Nephron progenitor cell (in vitro differentiated cells): ENCODE measurements at regions not wholly inside any gene's neighbourhood (a gene's known extent, or its start where the extent isn't known, plus 50 kb on each side); places are given as distances from the start of the nearest gene placed in this dataset.
"Not testable (repeated sequence)": the region's sequence is repeated elsewhere in the genome, so short reads cannot be mapped to it uniquely, and the experiment has no call there.

Experiments used
- DNase-seq: peaks from one replicate; pipeline ENCODE4 v3.0.0; 2021
- H3K27ac Mint-ChIP-seq: 2 replicates; pipeline ENCODE4 v1.8.0; 2021; ENCODE audit warnings: mild to moderate bottlenecking, moderate library complexity, mixed read lengths
- H3K27me3 Mint-ChIP-seq: 2 replicates; pipeline ENCODE4 v1.8.0; 2021; ENCODE audit warnings: mild to moderate bottlenecking, low read depth, mixed read lengths; ENCODE audit not compliant: poor library complexity
- H3K36me3 Mint-ChIP-seq: 2 replicates; pipeline ENCODE4 v1.8.0; 2021; ENCODE audit warnings: low read depth, mixed read lengths
- H3K4me1 Mint-ChIP-seq: 2 replicates; pipeline ENCODE4 v1.8.0; 2021; ENCODE audit warnings: mixed read lengths
- H3K4me3 Mint-ChIP-seq: 2 replicates; pipeline ENCODE4 v1.8.0; 2021; ENCODE audit warnings: mild to moderate bottlenecking, moderate library complexity, mixed read lengths
- H3K9me3 Mint-ChIP-seq: 2 replicates; pipeline ENCODE4 v1.8.0; 2021; ENCODE audit warnings: mild to moderate bottlenecking, moderate library complexity, mixed read lengths
- CTCF ChIP-seq: fragments of 200-600 bp; sonication (generic); IDR thresholded peaks from 2 replicates; pipeline ENCODE4 v1.5.0; 2021; ENCODE audit warnings: antibody characterized with exemption

- Mint-ChIP-seq H3K27me3 (peaks cover 3% of the 10 kb centered on the region), H3K27ac (no peak overlapping the region), H3K4me3 (no peak overlapping the region), H3K9me3 (peaks cover 92% of the 10 kb centered on the region), H3K4me1 (no peaks in the 10 kb centered on the region), H3K36me3 (peaks cover 12% of the 10 kb centered on the region)
- TF ChIP-seq CTCF: no peak
- no peak for DNase-seq
These were observed 125.9 kb upstream of the FOXD4L5 start for GRCh38 chr9:65410926-65411325.

GRCh38 chr9:65409471-65409980, 124.5 kb upstream of the FOXD4L5 start:
- H3K27me3 Mint-ChIP-seq: peaks cover 3% of the 10 kb centered on the region
- H3K4me1 Mint-ChIP-seq: no peaks in the 10 kb centered on the region
- no peak overlapping the region for H3K4me3 Mint-ChIP-seq
- peaks cover 90% of the 10 kb centered on the region for H3K9me3 Mint-ChIP-seq
- no peak for DNase-seq
- no peak overlapping the region for H3K27ac Mint-ChIP-seq
- no peak for TF ChIP-seq CTCF
- H3K36me3 Mint-ChIP-seq: peaks cover 8% of the 10 kb centered on the region

GRCh38 chr9:65408806-65409205, 123.8 kb upstream of the FOXD4L5 start:
- not testable (repeated sequence) for H3K27me3 Mint-ChIP-seq, DNase-seq, H3K4me1 Mint-ChIP-seq, H3K36me3 Mint-ChIP-seq, H3K27ac Mint-ChIP-seq, H3K4me3 Mint-ChIP-seq
- peaks cover 88% of the 10 kb centered on the region for H3K9me3 Mint-ChIP-seq

GRCh38 chr9:65406625-65407024, 121.6 kb upstream of the FOXD4L5 start:
- H3K36me3 Mint-ChIP-seq: not testable (repeated sequence)

GRCh38 chr9:65405766-65406165, 120.8 kb upstream of the FOXD4L5 start:
- peaks cover 83% of the 10 kb centered on the region for H3K9me3 Mint-ChIP-seq
- H3K4me1 Mint-ChIP-seq, H3K27me3 Mint-ChIP-seq, H3K27ac Mint-ChIP-seq, H3K36me3 Mint-ChIP-seq, DNase-seq, H3K4me3 Mint-ChIP-seq: not testable (repeated sequence)

More at GRCh38 chr9:65406625-65407024, 121.6 kb upstream of the FOXD4L5 start:
- H3K4me3 Mint-ChIP-seq, DNase-seq, H3K27me3 Mint-ChIP-seq, H3K4me1 Mint-ChIP-seq, H3K27ac Mint-ChIP-seq: not testable (repeated sequence)
- peaks cover 85% of the 10 kb centered on the region for H3K9me3 Mint-ChIP-seq

- peaks cover 7% of the 10 kb centered on the region for H3K36me3 Mint-ChIP-seq
- no peak overlapping the region for H3K4me3 Mint-ChIP-seq
- H3K9me3 Mint-ChIP-seq: peaks cover 83% of the 10 kb centered on the region
- no peak for TF ChIP-seq CTCF
- H3K27me3 Mint-ChIP-seq: peaks cover 3% of the 10 kb centered on the region
- H3K27ac Mint-ChIP-seq: no peak overlapping the region
- no peaks in the 10 kb centered on the region for H3K4me1 Mint-ChIP-seq
- no peak for DNase-seq
These were observed 120.2 kb upstream of the FOXD4L5 start for GRCh38 chr9:65405253-65405652.

- no peaks in the 10 kb centered on the region for H3K4me1 Mint-ChIP-seq
- TF ChIP-seq CTCF: no peak
- no peaks in the 10 kb centered on the region for H3K27me3 Mint-ChIP-seq
- peaks cover 83% of the 10 kb centered on the region for H3K9me3 Mint-ChIP-seq
- no peak for DNase-seq
- no peak overlapping the region for H3K27ac Mint-ChIP-seq
- no peak overlapping the region for H3K4me3 Mint-ChIP-seq
- H3K36me3 Mint-ChIP-seq: peaks cover 7% of the 10 kb centered on the region
These were observed 119.4 kb upstream of the FOXD4L5 start for GRCh38 chr9:65404232-65405006.
